ENCODE measurements at regions not wholly inside any gene's neighbourhood (a gene's known extent, or its start where the extent isn't known, plus 50 kb on each side); places are given as distances from the start of the nearest gene placed in this dataset.
"Not testable (repeated sequence)": the region's sequence is repeated elsewhere in the genome, so short reads cannot be mapped to it uniquely, and the experiment has no call there.

DNA sequence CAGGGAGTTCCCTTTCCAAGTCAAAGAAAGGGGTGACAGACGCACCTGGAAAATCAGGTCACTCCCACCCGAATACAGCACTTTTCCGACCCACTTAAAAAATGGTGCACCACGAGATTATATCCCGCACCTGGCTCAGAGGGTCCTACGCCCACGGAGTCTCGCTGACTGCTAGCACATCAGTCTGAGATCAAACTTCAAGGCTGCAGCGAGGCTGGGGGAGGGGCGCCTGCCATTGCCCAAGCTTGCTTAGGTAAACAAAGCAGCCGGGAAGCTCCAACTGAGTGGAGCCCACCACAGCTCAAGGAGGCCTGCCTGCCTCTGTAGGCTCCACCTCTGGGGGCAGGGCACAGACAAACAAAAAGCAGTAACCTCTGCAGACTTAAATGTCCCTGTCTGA lies 277.8 kb upstream of the ARHGAP42 start:
- no CpG with 5 or more reads among the region's 11 CpGs for WGBS (ENCODE audit: insufficient coverage, insufficient read length)
- H3K27ac ChIP-seq (ENCODE audit: low read length); H3K4me1 ChIP-seq (ENCODE audit: control insufficient read depth, insufficient read depth, low read length); H3K36me3 ChIP-seq (ENCODE audit: control insufficient read depth, insufficient read depth, low read length); H3K27me3 ChIP-seq (ENCODE audit: control insufficient read depth, insufficient read depth, low read length); H3K4me3 ChIP-seq (ENCODE audit: low read length); H3K9me3 ChIP-seq (ENCODE audit: control insufficient read depth, insufficient read depth, low read length); DNase-seq (ENCODE audit: low read depth, low spot score): not testable (repeated sequence)

DNA sequence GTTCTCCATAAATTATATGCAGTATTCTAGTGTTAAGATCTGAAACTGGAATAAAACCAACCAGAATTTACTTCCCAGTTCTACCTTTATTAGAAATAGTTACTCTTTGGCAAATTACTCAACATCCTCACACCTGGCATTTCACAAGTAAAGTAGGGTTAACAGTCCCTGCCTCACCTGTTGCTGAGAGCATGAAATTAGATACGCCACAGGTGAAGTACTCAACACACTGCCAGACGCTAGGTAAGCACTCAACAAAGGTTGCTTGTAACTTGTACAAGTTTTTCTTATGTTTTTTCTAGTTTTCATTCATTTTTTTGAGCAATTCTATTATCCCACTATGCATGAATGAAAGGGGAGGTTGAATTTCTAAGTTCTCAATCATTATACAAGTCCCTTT lies 267.6 kb upstream of the ARHGAP42 start:
- no peak for DNase-seq (ENCODE audit: low read depth, low spot score)
- Histone ChIP-seq H3K9me3 (ENCODE audit: control insufficient read depth, insufficient read depth, low read length) (no peaks in the 10 kb centered on the region), H3K27ac (ENCODE audit: low read length) (no peak overlapping the region), H3K4me1 (ENCODE audit: control insufficient read depth, insufficient read depth, low read length) (no peaks in the 10 kb centered on the region), H3K27me3 (ENCODE audit: control insufficient read depth, insufficient read depth, low read length) (no peaks in the 10 kb centered on the region), H3K4me3 (ENCODE audit: low read length) (no peak overlapping the region), H3K36me3 (ENCODE audit: control insufficient read depth, insufficient read depth, low read length) (no peaks in the 10 kb centered on the region)
- no CpG with 5 or more reads among the region's 2 CpGs for WGBS (ENCODE audit: insufficient coverage, insufficient read length)

GRCh38 chr11:100434821-100435641 lies 252.1 kb upstream of the ARHGAP42 start:
- DNase-seq (ENCODE audit: low read depth, low spot score), result no peak
- Histone ChIP-seq H3K4me3 (ENCODE audit: low read length) (no peak overlapping the region), H3K27me3 (ENCODE audit: control insufficient read depth, insufficient read depth, low read length) (no peaks in the 10 kb centered on the region), H3K4me1 (ENCODE audit: control insufficient read depth, insufficient read depth, low read length) (peaks cover 2% of the 10 kb centered on the region; the same call in 1 of the 2 replicates), H3K27ac (ENCODE audit: low read length) (no peak overlapping the region), H3K36me3 (ENCODE audit: control insufficient read depth, insufficient read depth, low read length) (no peaks in the 10 kb centered on the region), H3K9me3 (ENCODE audit: control insufficient read depth, insufficient read depth, low read length) (no peaks in the 10 kb centered on the region)
- no CpG with 5 or more reads among the region's 10 CpGs for WGBS (ENCODE audit: insufficient coverage, insufficient read length)

DNA sequence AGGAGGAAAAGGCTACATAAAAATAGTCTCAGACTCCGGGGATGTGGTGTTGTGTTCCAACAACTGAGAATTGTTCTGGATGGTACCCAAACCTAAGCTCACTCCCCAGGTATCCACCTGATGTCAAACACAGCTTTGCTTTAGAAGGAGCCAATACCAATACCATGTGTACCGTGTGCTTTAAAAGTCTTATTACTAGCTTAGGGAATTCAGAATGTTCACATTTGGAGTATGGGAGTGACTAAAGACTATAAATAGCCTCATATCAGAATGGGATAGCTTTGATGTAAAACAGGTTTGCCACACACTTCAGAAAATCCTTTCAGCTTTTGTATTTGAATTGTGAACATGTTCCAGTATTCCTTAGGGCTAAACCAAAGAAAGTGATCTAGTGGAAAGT lies 248.7 kb upstream of the ARHGAP42 start:
- Histone ChIP-seq H3K27ac (ENCODE audit: low read length) (no peak overlapping the region), H3K27me3 (ENCODE audit: control insufficient read depth, insufficient read depth, low read length) (no peaks in the 10 kb centered on the region), H3K4me3 (ENCODE audit: low read length) (no peak overlapping the region), H3K9me3 (ENCODE audit: control insufficient read depth, insufficient read depth, low read length) (no peaks in the 10 kb centered on the region), H3K4me1 (ENCODE audit: control insufficient read depth, insufficient read depth, low read length) (peaks cover 2% of the 10 kb centered on the region; the same call in 1 of the 2 replicates), H3K36me3 (ENCODE audit: control insufficient read depth, insufficient read depth, low read length) (no peaks in the 10 kb centered on the region)
- no CpG with 5 or more reads among the region's 2 CpGs for WGBS (ENCODE audit: insufficient coverage, insufficient read length)
- no peak for DNase-seq (ENCODE audit: low read depth, low spot score)

DNA sequence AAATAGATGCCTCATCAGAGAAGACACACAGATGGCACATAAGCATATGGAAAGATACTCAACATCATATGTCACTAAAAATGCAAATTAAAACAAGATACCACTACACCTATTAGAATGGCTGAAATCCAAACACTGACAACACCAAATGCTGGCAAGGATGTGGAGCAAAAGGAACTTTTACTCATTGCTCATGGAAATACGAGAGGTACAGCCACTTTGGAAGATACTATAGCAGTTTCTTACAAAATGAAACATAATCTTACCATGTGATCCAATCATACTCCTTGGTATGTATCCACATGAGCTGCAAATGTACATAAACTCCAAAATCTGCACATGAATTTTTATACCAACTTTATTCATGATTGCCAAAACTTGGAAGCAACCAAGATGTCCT lies 246.0 kb upstream of the ARHGAP42 start:
- H3K36me3 ChIP-seq (ENCODE audit: control insufficient read depth, insufficient read depth, low read length), result no peaks in the 10 kb centered on the region
- DNase-seq (ENCODE audit: low read depth, low spot score), result no peak
- no peak overlapping the region for H3K27ac ChIP-seq (ENCODE audit: low read length)
- no peaks in the 10 kb centered on the region for H3K9me3 ChIP-seq (ENCODE audit: control insufficient read depth, insufficient read depth, low read length)
- H3K27me3 ChIP-seq (ENCODE audit: control insufficient read depth, insufficient read depth, low read length), result no peaks in the 10 kb centered on the region
- H3K4me1 ChIP-seq (ENCODE audit: control insufficient read depth, insufficient read depth, low read length), result no peaks in the 10 kb centered on the region
- WGBS (ENCODE audit: insufficient coverage, insufficient read length), result no CpG with 5 or more reads among the region's 1 CpG
- H3K4me3 ChIP-seq (ENCODE audit: low read length), result no peak overlapping the region

DNA sequence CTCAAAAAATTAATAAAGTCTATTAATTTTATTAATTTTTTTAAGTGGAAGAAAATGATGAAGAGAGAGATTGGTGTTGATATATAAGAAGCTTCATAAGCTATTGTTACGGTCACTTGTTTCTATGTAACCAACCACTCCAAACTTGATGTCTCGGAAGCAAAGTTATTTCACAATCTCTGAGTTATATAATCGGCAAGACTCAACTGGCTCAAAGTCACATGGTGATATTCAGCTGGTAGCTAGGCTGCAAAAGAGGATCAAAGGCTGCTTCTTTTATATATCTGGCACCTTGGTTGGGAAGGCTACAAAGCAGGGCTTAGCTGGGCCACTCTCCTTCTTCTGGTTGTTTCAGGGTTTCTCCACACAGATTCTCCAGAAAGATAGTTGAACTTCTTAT lies 245.1 kb upstream of the ARHGAP42 start:
- Histone ChIP-seq H3K4me3 (ENCODE audit: low read length) (no peak overlapping the region), H3K27ac (ENCODE audit: low read length) (no peak overlapping the region), H3K27me3 (ENCODE audit: control insufficient read depth, insufficient read depth, low read length) (no peaks in the 10 kb centered on the region), H3K4me1 (ENCODE audit: control insufficient read depth, insufficient read depth, low read length) (no peaks in the 10 kb centered on the region), H3K36me3 (ENCODE audit: control insufficient read depth, insufficient read depth, low read length) (no peaks in the 10 kb centered on the region), H3K9me3 (ENCODE audit: control insufficient read depth, insufficient read depth, low read length) (no peaks in the 10 kb centered on the region)
- DNase-seq (ENCODE audit: low read depth, low spot score), result no peak
- 100% methylated on average over 1 of the region's 3 CpGs for WGBS (ENCODE audit: insufficient coverage, insufficient read length)

GRCh38 chr11:100445231-100445735 lies 241.8 kb upstream of the ARHGAP42 start:
- H3K4me3 ChIP-seq (ENCODE audit: low read length), result no peak overlapping the region
- WGBS (ENCODE audit: insufficient coverage, insufficient read length), result no CpG with 5 or more reads among the region's 2 CpGs
- H3K27ac ChIP-seq (ENCODE audit: low read length), result no peak overlapping the region
- no peaks in the 10 kb centered on the region for H3K9me3 ChIP-seq (ENCODE audit: control insufficient read depth, insufficient read depth, low read length)
- H3K36me3 ChIP-seq (ENCODE audit: control insufficient read depth, insufficient read depth, low read length), result no peaks in the 10 kb centered on the region
- H3K4me1 ChIP-seq (ENCODE audit: control insufficient read depth, insufficient read depth, low read length), result no peaks in the 10 kb centered on the region
- DNase-seq (ENCODE audit: low read depth, low spot score), result no peak
- no peaks in the 10 kb centered on the region for H3K27me3 ChIP-seq (ENCODE audit: control insufficient read depth, insufficient read depth, low read length)

- not testable (repeated sequence) for DNase-seq (ENCODE audit: low read depth, low spot score); H3K9me3 ChIP-seq (ENCODE audit: control insufficient read depth, insufficient read depth, low read length); H3K4me3 ChIP-seq (ENCODE audit: low read length); H3K4me1 ChIP-seq (ENCODE audit: control insufficient read depth, insufficient read depth, low read length); H3K27ac ChIP-seq (ENCODE audit: low read length); H3K36me3 ChIP-seq (ENCODE audit: control insufficient read depth, insufficient read depth, low read length); H3K27me3 ChIP-seq (ENCODE audit: control insufficient read depth, insufficient read depth, low read length)
- WGBS (ENCODE audit: insufficient coverage, insufficient read length), result no CpG with 5 or more reads among the region's 26 CpGs
Measured at GRCh38 chr11:100451801-100452460, 235.2 kb upstream of the ARHGAP42 start.

- H3K27me3 ChIP-seq (ENCODE audit: control insufficient read depth, insufficient read depth, low read length), result no peaks in the 10 kb centered on the region
- H3K4me1 ChIP-seq (ENCODE audit: control insufficient read depth, insufficient read depth, low read length), result no peaks in the 10 kb centered on the region
- H3K9me3 ChIP-seq (ENCODE audit: control insufficient read depth, insufficient read depth, low read length), result no peaks in the 10 kb centered on the region
- no peak for DNase-seq (ENCODE audit: low read depth, low spot score)
- H3K36me3 ChIP-seq (ENCODE audit: control insufficient read depth, insufficient read depth, low read length), result no peaks in the 10 kb centered on the region
- no peak overlapping the region for H3K27ac ChIP-seq (ENCODE audit: low read length)
- no peak overlapping the region for H3K4me3 ChIP-seq (ENCODE audit: low read length)
- WGBS (ENCODE audit: insufficient coverage, insufficient read length), result no CpG with 5 or more reads among the region's 3 CpGs
Measured at GRCh38 chr11:100459811-100460210, 227.3 kb upstream of the ARHGAP42 start.

- Histone ChIP-seq H3K27ac (ENCODE audit: low read length) (no peak overlapping the region), H3K4me1 (ENCODE audit: control insufficient read depth, insufficient read depth, low read length) (no peaks in the 10 kb centered on the region), H3K27me3 (ENCODE audit: control insufficient read depth, insufficient read depth, low read length) (no peaks in the 10 kb centered on the region), H3K36me3 (ENCODE audit: control insufficient read depth, insufficient read depth, low read length) (no peaks in the 10 kb centered on the region), H3K4me3 (ENCODE audit: low read length) (no peak overlapping the region), H3K9me3 (ENCODE audit: control insufficient read depth, insufficient read depth, low read length) (no peaks in the 10 kb centered on the region)
- no peak for DNase-seq (ENCODE audit: low read depth, low spot score)
- no CpG with 5 or more reads among the region's 3 CpGs for WGBS (ENCODE audit: insufficient coverage, insufficient read length)
Measured at GRCh38 chr11:100460426-100460825, 226.7 kb upstream of the ARHGAP42 start.

All from iPS DF 6.9 (cell line).